ENCODE measurements at regions not wholly inside any gene's neighbourhood (a gene's known extent, or its start where the extent isn't known, plus 50 kb on each side); places are given as distances from the start of the nearest gene placed in this dataset.
"Not testable (repeated sequence)": the region's sequence is repeated elsewhere in the genome, so short reads cannot be mapped to it uniquely, and the experiment has no call there.

- DNase-seq: no peak
- H3K9me3 Mint-ChIP-seq: no peaks in the 10 kb centered on the region
- intact Hi-C loops (cut with micrococcal nuclease): loop anchor here (10.0 kb wide), 2 partner anchors 168 to 358 kb away; no protein-coding TSS in a partner anchor
- H3K27me3 Mint-ChIP-seq: no peaks in the 10 kb centered on the region
- no peak overlapping the region for H3K4me3 Mint-ChIP-seq
- H3K4me1 Mint-ChIP-seq: peaks cover under 1% of the 10 kb centered on the region
- no peaks in the 10 kb centered on the region for H3K36me3 Mint-ChIP-seq (ENCODE audit: low read depth)
- H3K27ac Mint-ChIP-seq: no peak overlapping the region
These were observed 130.4 kb upstream of the PODXL start for GRCh38 chr7:131686833-131687232.

- H3K4me1 Mint-ChIP-seq: no peaks in the 10 kb centered on the region
- DNase-seq: no peak
- peaks cover 3% of the 10 kb centered on the region for H3K27me3 Mint-ChIP-seq
- intact Hi-C loops (cut with micrococcal nuclease): loop anchor here (10.0 kb wide), 2 partner anchors 171 to 361 kb away; no protein-coding TSS in a partner anchor
- peaks cover 7% of the 10 kb centered on the region for H3K9me3 Mint-ChIP-seq
- no peak overlapping the region for H3K27ac Mint-ChIP-seq
- H3K4me3 Mint-ChIP-seq: no peak overlapping the region
- no peaks in the 10 kb centered on the region for H3K36me3 Mint-ChIP-seq (ENCODE audit: low read depth)
These were observed 127.2 kb upstream of the PODXL start for GRCh38 chr7:131683536-131684125.

- Mint-ChIP-seq H3K27me3 (peaks cover 3% of the 10 kb centered on the region), H3K9me3 (peaks cover 7% of the 10 kb centered on the region), H3K36me3 (ENCODE audit: low read depth) (no peaks in the 10 kb centered on the region), H3K27ac (no peak overlapping the region), H3K4me3 (no peak overlapping the region), H3K4me1 (no peaks in the 10 kb centered on the region)
- DNase-seq: no peak
- intact Hi-C loops (cut with micrococcal nuclease): loop anchor here (10.0 kb wide), 2 partner anchors 173 to 363 kb away; no protein-coding TSS in a partner anchor
These were observed 125.5 kb upstream of the PODXL start for GRCh38 chr7:131681961-131682360.

- H3K27me3 Mint-ChIP-seq; H3K27ac Mint-ChIP-seq; intact Hi-C loops (cut with micrococcal nuclease); H3K4me3 Mint-ChIP-seq; DNase-seq; H3K36me3 Mint-ChIP-seq (ENCODE audit: low read depth); H3K9me3 Mint-ChIP-seq; H3K4me1 Mint-ChIP-seq: not testable (repeated sequence)
These were observed 122.6 kb upstream of the PODXL start for GRCh38 chr7:131679071-131679470.

GRCh38 chr7:131676850-131677249, 120.4 kb upstream of the PODXL start:
- H3K27ac Mint-ChIP-seq; DNase-seq; H3K36me3 Mint-ChIP-seq (ENCODE audit: low read depth); intact Hi-C loops (cut with micrococcal nuclease); H3K4me1 Mint-ChIP-seq; H3K4me3 Mint-ChIP-seq; H3K27me3 Mint-ChIP-seq; H3K9me3 Mint-ChIP-seq: not testable (repeated sequence)

- Mint-ChIP-seq H3K36me3 (ENCODE audit: low read depth) (no peaks in the 10 kb centered on the region), H3K27me3 (peaks cover 8% of the 10 kb centered on the region), H3K4me3 (no peak overlapping the region), H3K4me1 (no peaks in the 10 kb centered on the region), H3K27ac (no peak overlapping the region), H3K9me3 (no peaks in the 10 kb centered on the region)
- DNase-seq: no peak
- intact Hi-C loops (cut with micrococcal nuclease): no loop called here
These were observed 117.7 kb upstream of the PODXL start for GRCh38 chr7:131674131-131674530.

- peaks cover 8% of the 10 kb centered on the region for H3K27me3 Mint-ChIP-seq
- no peak overlapping the region for H3K27ac Mint-ChIP-seq
- H3K4me3 Mint-ChIP-seq: no peak overlapping the region
- H3K4me1 Mint-ChIP-seq: no peaks in the 10 kb centered on the region
- no peak for DNase-seq
- no peaks in the 10 kb centered on the region for H3K36me3 Mint-ChIP-seq (ENCODE audit: low read depth)
- intact Hi-C loops (cut with micrococcal nuclease): no loop called here
- H3K9me3 Mint-ChIP-seq: no peaks in the 10 kb centered on the region
These were observed 117.1 kb upstream of the PODXL start for GRCh38 chr7:131673576-131673975.

GRCh38 chr7:131670406-131670805, 114.0 kb upstream of the PODXL start:
- H3K27ac Mint-ChIP-seq: no peak overlapping the region
- intact Hi-C loops (cut with micrococcal nuclease): no loop called here
- no peak for DNase-seq
- no peak overlapping the region for H3K4me3 Mint-ChIP-seq
- H3K27me3 Mint-ChIP-seq: peaks cover 10% of the 10 kb centered on the region
- no peaks in the 10 kb centered on the region for H3K4me1 Mint-ChIP-seq
- H3K36me3 Mint-ChIP-seq (ENCODE audit: low read depth): no peaks in the 10 kb centered on the region
- no peaks in the 10 kb centered on the region for H3K9me3 Mint-ChIP-seq

- intact Hi-C loops (cut with micrococcal nuclease): no loop called here
- no peaks in the 10 kb centered on the region for H3K4me1 Mint-ChIP-seq
- no peak for DNase-seq
- no peaks in the 10 kb centered on the region for H3K9me3 Mint-ChIP-seq
- H3K27ac Mint-ChIP-seq: no peak overlapping the region
- peaks cover 5% of the 10 kb centered on the region for H3K27me3 Mint-ChIP-seq
- H3K36me3 Mint-ChIP-seq (ENCODE audit: low read depth): no peaks in the 10 kb centered on the region
- no peak overlapping the region for H3K4me3 Mint-ChIP-seq
These were observed 111.3 kb upstream of the PODXL start for GRCh38 chr7:131667699-131668098.

GRCh38 chr7:131665021-131665420, 108.6 kb upstream of the PODXL start:
- DNase-seq: no peak
- Mint-ChIP-seq H3K27ac (no peak overlapping the region), H3K4me3 (no peak overlapping the region), H3K9me3 (no peaks in the 10 kb centered on the region), H3K36me3 (ENCODE audit: low read depth) (no peaks in the 10 kb centered on the region), H3K27me3 (peaks cover 2% of the 10 kb centered on the region), H3K4me1 (no peaks in the 10 kb centered on the region)
- intact Hi-C loops (cut with micrococcal nuclease): no loop called here

- no peaks in the 10 kb centered on the region for H3K9me3 Mint-ChIP-seq
- H3K27me3 Mint-ChIP-seq: peaks cover 2% of the 10 kb centered on the region
- H3K36me3 Mint-ChIP-seq (ENCODE audit: low read depth): no peaks in the 10 kb centered on the region
- H3K4me3 Mint-ChIP-seq: no peak overlapping the region
- intact Hi-C loops (cut with micrococcal nuclease): no loop called here
- DNase-seq: no peak
- no peaks in the 10 kb centered on the region for H3K4me1 Mint-ChIP-seq
- H3K27ac Mint-ChIP-seq: no peak overlapping the region
These were observed 108.1 kb upstream of the PODXL start for GRCh38 chr7:131664570-131664969.

- H3K4me3 Mint-ChIP-seq; H3K9me3 Mint-ChIP-seq; DNase-seq; H3K36me3 Mint-ChIP-seq (ENCODE audit: low read depth); H3K27me3 Mint-ChIP-seq; H3K4me1 Mint-ChIP-seq; intact Hi-C loops (cut with micrococcal nuclease); H3K27ac Mint-ChIP-seq: not testable (repeated sequence)
These were observed 106.0 kb upstream of the PODXL start for GRCh38 chr7:131662301-131662873.

- Mint-ChIP-seq H3K27ac (no peak overlapping the region), H3K4me1 (peaks cover 5% of the 10 kb centered on the region), H3K9me3 (no peaks in the 10 kb centered on the region), H3K27me3 (no peaks in the 10 kb centered on the region), H3K36me3 (ENCODE audit: low read depth) (no peaks in the 10 kb centered on the region), H3K4me3 (no peak overlapping the region)
- intact Hi-C loops (cut with micrococcal nuclease): loop anchor here (10.0 kb wide), 1 partner anchor 113 kb away; no protein-coding TSS in a partner anchor
- no peak for DNase-seq
These were observed 101.5 kb upstream of the PODXL start for GRCh38 chr7:131657881-131658280.

GRCh38 chr7:131656980-131657723, 100.7 kb upstream of the PODXL start:
- Mint-ChIP-seq H3K4me3 (no peak overlapping the region), H3K27me3 (no peaks in the 10 kb centered on the region), H3K36me3 (ENCODE audit: low read depth) (no peaks in the 10 kb centered on the region), H3K9me3 (no peaks in the 10 kb centered on the region), H3K4me1 (peaks cover 5% of the 10 kb centered on the region), H3K27ac (no peak overlapping the region)
- intact Hi-C loops (cut with micrococcal nuclease): loop anchor here (10.0 kb wide), 1 partner anchor 112 kb away; no protein-coding TSS in a partner anchor
- no peak for DNase-seq

Measured in activated CD4-positive, alpha-beta T cell treated with anti-CD3 and anti-CD28 coated beads, Interleukin-2, amount 10 ng/mL, durations not matched to agents 24 days and 14 days (primary cell).